ENCODE measurements at regions not wholly inside any gene's neighbourhood (a gene's known extent, or its start where the extent isn't known, plus 50 kb on each side); places are given as distances from the start of the nearest gene placed in this dataset.

DNA sequence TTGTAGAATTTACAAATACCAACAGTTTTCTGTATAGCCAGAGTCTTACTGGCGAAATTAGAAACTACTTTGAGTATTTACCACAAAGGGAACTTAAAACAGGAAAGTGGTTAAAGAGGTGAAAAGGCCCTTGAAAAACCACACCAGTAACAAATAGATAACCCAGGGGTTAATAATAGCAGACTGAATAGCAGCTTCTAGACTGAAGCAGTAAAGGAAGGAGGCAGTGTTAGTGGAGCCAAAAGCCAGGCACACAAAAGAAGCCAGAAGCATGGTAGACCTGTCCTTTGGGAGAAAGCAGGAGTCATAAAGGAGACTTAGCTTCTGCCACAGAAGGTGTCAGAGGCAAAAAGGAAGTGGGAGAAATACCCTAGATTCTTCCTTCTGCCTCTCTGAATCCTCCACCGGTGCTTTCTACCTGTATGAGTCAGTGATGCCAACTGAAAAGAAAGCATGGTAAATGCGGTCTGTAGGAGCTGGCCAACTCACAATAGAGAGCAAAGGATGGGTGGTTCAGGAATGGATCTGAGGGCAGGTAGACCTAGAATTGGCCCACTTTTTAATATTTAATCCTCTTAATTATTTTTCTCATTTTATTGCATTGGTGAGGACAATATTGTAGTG lies 97.3 kb downstream of the ARL6IP6 start:
- no peak for FAIRE-seq

DNA sequence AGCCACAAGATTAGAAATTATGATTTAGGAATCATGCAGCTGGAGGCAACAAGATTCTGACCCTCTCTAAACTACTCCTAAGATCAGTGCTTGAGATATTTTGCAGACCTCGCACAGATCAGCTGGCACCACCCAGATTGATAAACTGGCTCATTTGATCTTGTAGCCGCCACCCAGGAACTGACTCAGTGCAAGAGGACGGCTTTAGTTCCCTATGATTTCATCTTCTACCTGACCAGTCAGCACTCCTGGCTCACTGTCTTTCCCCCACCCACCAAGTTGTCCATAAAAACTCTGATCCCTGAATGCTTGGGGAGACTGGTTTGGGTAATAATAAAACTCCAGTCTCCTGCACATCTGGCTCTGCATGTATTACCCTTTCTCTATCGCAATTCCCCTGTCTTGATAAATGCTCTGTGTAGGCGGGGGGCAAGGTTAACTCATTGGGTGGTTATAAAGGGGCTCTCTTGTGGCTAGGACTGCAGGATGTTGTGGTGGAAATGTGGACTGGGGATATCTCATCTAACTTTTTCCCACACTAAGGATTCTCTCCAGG lies 96.1 kb downstream of the ARL6IP6 start:
- DNase-seq (ENCODE audit: insufficient read length, low spot score) (no peak), FAIRE-seq (peak; percentile 73)
- no peak for TF ChIP-seq POLR2A (IDR thresholded peaks at IDR 0.05; ENCODE audit: low read depth, low read length)

More for the DNA sequence above, 97.3 kb downstream of the ARL6IP6 start:
- no peak for TF ChIP-seq POLR2A (IDR thresholded peaks at IDR 0.05; ENCODE audit: low read depth, low read length)
- no peak for DNase-seq (ENCODE audit: insufficient read length, low spot score)

DNA sequence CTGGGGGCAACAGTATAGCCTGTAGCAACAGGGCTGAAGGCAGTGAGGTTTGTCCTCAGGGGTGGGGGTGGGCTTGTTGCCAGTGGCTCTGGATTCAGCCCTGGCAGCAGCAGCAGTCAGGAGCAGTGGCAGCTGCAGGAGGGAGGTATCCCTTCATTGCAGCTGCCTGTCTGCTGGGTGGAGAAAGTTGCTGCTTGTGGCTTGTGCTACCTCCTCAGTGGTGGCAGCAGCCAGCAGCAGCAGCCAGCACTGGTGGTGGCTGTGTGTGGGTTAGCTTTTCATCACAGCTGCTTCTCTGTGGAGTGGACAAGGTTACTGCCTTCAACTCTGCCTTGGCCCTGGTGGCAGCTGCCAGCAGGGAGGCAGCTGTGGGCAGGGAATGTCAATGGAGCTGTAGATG lies 94.9 kb downstream of the ARL6IP6 start:
- TF ChIP-seq POLR2A (IDR thresholded peaks at IDR 0.05; ENCODE audit: low read depth, low read length) = no peak
- FAIRE-seq (no peak), DNase-seq (ENCODE audit: insufficient read length, low spot score) (no peak)
